GM23338 (cell line): ENCODE measurements at regions not wholly inside any gene's neighbourhood (a gene's known extent, or its start where the extent isn't known, plus 50 kb on each side); places are given as distances from the start of the nearest gene placed in this dataset.

Source experiments
- CREB1 ChIP-seq: fragments of 250-450 bp; sonication (Bioruptor Pico); IDR thresholded peaks from 2 replicates; pipeline ENCODE4 v1.5.0; 2020; ENCODE audit warnings: low read depth, mild to moderate bottlenecking, moderate library complexity
- CTCF ChIP-seq, 2 experiments: fragments of 200-600 bp in 1 of 2; sonication (generic) in 1 of 2; conservative IDR thresholded peaks; 2 replicates each; pipeline versions ENCODE4 v1.5.1 to v1.6.1; 2016 to 2017; ENCODE audit warnings: antibody characterized with exemption in 2 of 2, low read depth in 2 of 2, mild to moderate bottlenecking in 2 of 2, moderate library complexity in 1 of 2
- ETS1 ChIP-seq: IDR thresholded peaks from 2 replicates; pipeline ENCODE4 v1.6.1; 2016; ENCODE audit warnings: antibody characterized with exemption
- EZH2 ChIP-seq: fragments of 200-600 bp; sonication (generic); IDR thresholded peaks from one replicate; pipeline ENCODE4 v1.8.0; 2017; ENCODE audit warnings: antibody characterized with exemption, mild to moderate bottlenecking, low read depth; ENCODE audit not compliant: unreplicated experiment
- EZH2phosphoT487 ChIP-seq: fragments of 200-600 bp; sonication (generic); IDR thresholded peaks from one replicate; pipeline ENCODE4 v1.8.1; 2018; ENCODE audit warnings: antibody characterized with exemption; ENCODE audit not compliant: unreplicated experiment
- JUNB ChIP-seq: IDR thresholded peaks from one replicate; pipeline ENCODE4 v1.6.1; 2016; ENCODE audit warnings: antibody characterized with exemption; ENCODE audit not compliant: unreplicated experiment
- NANOG ChIP-seq: IDR thresholded peaks from 2 replicates; pipeline ENCODE4 v1.6.1; 2016; ENCODE audit warnings: antibody characterized with exemption, borderline replicate concordance
- POLR2AphosphoS5 ChIP-seq: IDR thresholded peaks from 2 replicates; pipeline ENCODE4 v1.6.1; 2016; ENCODE audit warnings: antibody characterized with exemption, low read depth
- REST ChIP-seq: IDR thresholded peaks from one replicate; pipeline ENCODE4 v1.6.1; 2018; ENCODE audit warnings: antibody characterized with exemption; ENCODE audit not compliant: unreplicated experiment
- STAT1 ChIP-seq: IDR thresholded peaks from one replicate; pipeline ENCODE4 v1.6.1; 2016; ENCODE audit warnings: antibody characterized with exemption; ENCODE audit not compliant: unreplicated experiment
- ZNF114 ChIP-seq: fragments of 250-450 bp; sonication (Bioruptor Pico); IDR thresholded peaks from 2 replicates; pipeline ENCODE4 v1.5.0; 2020; ENCODE audit warnings: mild to moderate bottlenecking, moderate library complexity
- ZNF331 ChIP-seq: fragments of 250-450 bp; sonication (Bioruptor Pico); IDR thresholded peaks from 2 replicates; pipeline ENCODE4 v1.5.0; 2020; ENCODE audit warnings: low read depth, mild to moderate bottlenecking, moderate library complexity
- ZNF462 ChIP-seq: fragments of 250-450 bp; sonication (Bioruptor Pico); IDR thresholded peaks from 2 replicates; pipeline ENCODE4 v1.5.0; 2020; ENCODE audit warnings: mild to moderate bottlenecking, moderate library complexity

- TF ChIP-seq CTCF (conservative IDR thresholded peaks at IDR 0.05; ENCODE audit: low read depth in 2 of 2) = no peak
- TF ChIP-seq ETS1 = no peak
- TF ChIP-seq NANOG = no peak
- TF ChIP-seq POLR2AphosphoS5 = no peak
- TF ChIP-seq EZH2phosphoT487 = no peak
- no peak for TF ChIP-seq EZH2
- TF ChIP-seq CREB1 (CRISPR knock-in tag) = no peak
- TF ChIP-seq REST = no peak
- no peak for TF ChIP-seq JUNB
- no peak for TF ChIP-seq STAT1
- no peak for TF ChIP-seq ZNF331 (CRISPR knock-in tag)
- no peak for TF ChIP-seq ZNF114 (CRISPR knock-in tag)
- no peak for TF ChIP-seq ZNF462 (CRISPR knock-in tag)
These were observed 371.6 kb upstream of the RUNX1 start for GRCh38 chr21:35420656-35421055.
